Erythroblast (primary cell): ENCODE measurements at regions not wholly inside any gene's neighbourhood (a gene's known extent, or its start where the extent isn't known, plus 50 kb on each side); places are given as distances from the start of the nearest gene placed in this dataset.

Experiments
- GATA1 ChIP-seq: IDR thresholded peaks from 2 replicates; pipeline ENCODE4 v1.6.1; 2011; ENCODE audit warnings: low read depth, mild to moderate bottlenecking, control low read depth, low read length, moderate library complexity
- POLR2A ChIP-seq: IDR thresholded peaks from 2 replicates; pipeline ENCODE4 v1.6.1; 2011; ENCODE audit warnings: mild to moderate bottlenecking, low read length

- TF ChIP-seq POLR2A (no peak), GATA1 (no peak)
Measured at GRCh38 chr18:40366521-40366920, 1588.5 kb upstream of the PIK3C3 start.
